HCT116 (cell line): ENCODE measurements at regions not wholly inside any gene's neighbourhood (a gene's known extent, or its start where the extent isn't known, plus 50 kb on each side); places are given as distances from the start of the nearest gene placed in this dataset.

Source experiments
- ATAC-seq: fragments of 200-7000 bp; cut with Tn5 transposase; 2 replicates; pipeline ENCODE4 v1.9.1; 2020; ENCODE audit warnings: mild to moderate bottlenecking, moderate library complexity
- BruUV-seq: library from RNA; stranded (reverse); fragments of 400-500 nt; replicated peaks from 2 replicates; lab custom pipeline; 2021; lab: Mats Ljungman, UMichigan
- CTCF ChIA-PET: fragments of 300-600 bp; sonication (Branson Sonifier 250); formaldehyde crosslinking; loops from one replicate; lab custom pipeline; 2021; ENCODE audit warnings: antibody characterized with exemption; lab: Charles Lee
- POLR2A ChIA-PET: fragments of 300-600, 350-600 bp; sonication (Branson Sonifier 250); formaldehyde crosslinking; loops from one replicate; lab custom pipeline; 2021; ENCODE audit warnings: antibody characterized with exemption; lab: Charles Lee
- RAD21 ChIA-PET, 2 experiments: fragments of 300-600 bp; sonication (Branson Sonifier 250); formaldehyde crosslinking; loops; one replicate each; lab custom pipeline; 2023; ENCODE audit warnings: low total read pairs in 2 of 2; ENCODE audit not compliant: uncharacterized antibody in 2 of 2, unreplicated experiment in 2 of 2, low non-redundant PET in 1 of 2; lab: Charles Lee
- DNase-seq: peaks from one replicate; pipeline ENCODE4 v3.0.0-alpha.2; 2010; ENCODE audit warnings: low read depth, low spot score
- H2AFZ ChIP-seq: fragments of 200-600 bp; shearing (Covaris generic), sonication (generic); 2 replicates; pipeline ENCODE4 v1.6.1; 2017; ENCODE audit warnings: low read depth, mixed run types, mixed read lengths, antibody characterized with exemption, low read length; ENCODE audit not compliant: poor library complexity, severe bottlenecking
- H3K27ac ChIP-seq: 2 replicates; pipeline ENCODE4 v1.5.1; 2012; ENCODE audit warnings: low read depth, low read length
- H3K27me3 ChIP-seq: fragments of 200-600 bp; sonication (generic); 2 replicates; pipeline ENCODE4 v1.6.1; 2016; ENCODE audit warnings: mixed run types, low read length, mixed read lengths; ENCODE audit not compliant: insufficient read depth
- H3K36me3 ChIP-seq, 2 experiments: fragments of 200-500 bp in 1 of 2; fragments of 200-600 bp in 1 of 2; sonication (Bioruptor generic) in 1 of 2; sonication (generic) in 1 of 2; 2 replicates each; pipeline versions ENCODE4 v1.5.1 to v1.6.1; 2014 to 2016; ENCODE audit warnings: low read length in 2 of 2, inconsistent platforms in 1 of 2, mixed read lengths in 1 of 2, mixed run types in 1 of 2; ENCODE audit not compliant: insufficient read depth in 2 of 2, control insufficient read depth in 1 of 2
- H3K4me1 ChIP-seq, 2 experiments: fragments of 200-600 bp in 1 of 2; sonication (generic) in 1 of 2; 2 replicates each; pipeline versions ENCODE4 v1.5.1 to v1.6.1; 2012 to 2017; ENCODE audit warnings: low read length in 2 of 2, inconsistent platforms in 1 of 2, mild to moderate bottlenecking in 1 of 2, mixed read lengths in 1 of 2, mixed run types in 1 of 2, moderate library complexity in 1 of 2; ENCODE audit not compliant: insufficient read depth in 2 of 2, control insufficient read depth in 1 of 2
- H3K4me2 ChIP-seq: fragments of 200-600 bp; sonication (generic); 2 replicates; pipeline ENCODE4 v1.6.1; 2017; ENCODE audit warnings: mixed run types, low read length, mixed read lengths
- H3K4me3 ChIP-seq, 2 experiments: fragments of 200-600 bp in 1 of 2; sonication (generic) in 1 of 2; replicated peaks in 1 of 2; 2 replicates each; pipeline ENCODE4 v1.5.1; 2011 to 2016; ENCODE audit warnings: low read length in 2 of 2, control low read depth in 1 of 2, low read depth in 1 of 2, mild to moderate bottlenecking in 1 of 2, mixed read lengths in 1 of 2, mixed run types in 1 of 2
- H3K79me2 ChIP-seq: fragments of 200-600 bp; sonication (generic); 2 replicates; pipeline ENCODE4 v1.6.1; 2017; ENCODE audit warnings: mild to moderate bottlenecking, mixed run types, low read length, moderate library complexity, mixed read lengths; ENCODE audit not compliant: insufficient read depth
- H3K9ac ChIP-seq: fragments of 200-600 bp; sonication (generic); 2 replicates; pipeline ENCODE4 v1.6.1; 2016; ENCODE audit warnings: low read length, mixed read lengths
- H3K9me2 ChIP-seq: fragments of 200-600 bp; sonication (generic), shearing (Covaris generic); 2 replicates; pipeline ENCODE4 v1.6.1; 2017; ENCODE audit warnings: mixed run types, mild to moderate bottlenecking, moderate library complexity; ENCODE audit not compliant: insufficient read depth
- H3K9me3 ChIP-seq, 2 experiments: fragments of 200-500 bp in 1 of 2; fragments of 200-600 bp in 1 of 2; sonication (Bioruptor generic) in 1 of 2; sonication (generic) in 1 of 2; 2 replicates each; pipeline ENCODE4 v1.6.1; 2014 to 2017; ENCODE audit warnings: low read length in 2 of 2, mixed read lengths in 2 of 2, inconsistent platforms in 1 of 2, low read depth in 1 of 2, mild to moderate bottlenecking in 1 of 2, mixed run types in 1 of 2, moderate library complexity in 1 of 2; ENCODE audit not compliant: control insufficient read depth in 1 of 2, insufficient read depth in 1 of 2
- H4K20me1 ChIP-seq: fragments of 200-600 bp; sonication (generic), shearing (Covaris generic); 2 replicates; pipeline ENCODE4 v1.6.1; 2017; ENCODE audit warnings: mixed run types, mild to moderate bottlenecking, moderate library complexity; ENCODE audit not compliant: insufficient read depth
- CBX3 ChIP-seq: IDR thresholded peaks from 2 replicates; pipeline ENCODE4 v1.6.1; 2012; ENCODE audit warnings: low read depth
- EGR1 ChIP-seq: IDR thresholded peaks from 2 replicates; pipeline ENCODE4 v1.6.1; 2012; ENCODE audit warnings: low read depth
- ELF1 ChIP-seq: IDR thresholded peaks from 2 replicates; pipeline ENCODE4 v1.6.1; 2012; ENCODE audit warnings: low read depth, borderline replicate concordance
- EZH2 ChIP-seq: fragments of 200-600 bp; sonication (generic); IDR thresholded peaks from 2 replicates; pipeline ENCODE4 v1.6.1; 2017; ENCODE audit warnings: antibody characterized with exemption, mixed run types
- EZH2phosphoT487 ChIP-seq: fragments of 200-600 bp; IDR thresholded peaks from 2 replicates; pipeline ENCODE4 v1.6.1; 2018; ENCODE audit warnings: antibody characterized with exemption, borderline replicate concordance
- FOSL1 ChIP-seq: IDR thresholded peaks from 2 replicates; pipeline ENCODE4 v1.6.1; 2012; ENCODE audit warnings: low read depth
- JUND ChIP-seq: IDR thresholded peaks from 2 replicates; pipeline ENCODE4 v1.6.1; 2012
- MAX ChIP-seq: IDR thresholded peaks from 2 replicates; pipeline ENCODE4 v1.6.1; 2012
- POLR2A ChIP-seq: IDR thresholded peaks from 2 replicates; pipeline ENCODE4 v1.7.0; 2011; ENCODE audit warnings: borderline replicate concordance; ENCODE audit not compliant: insufficient read depth, insufficient read length; ENCODE audit errors: extremely low read depth
- RAD21 ChIP-seq: IDR thresholded peaks from 2 replicates; pipeline ENCODE4 v1.6.1; 2012; ENCODE audit warnings: low read depth, mild to moderate bottlenecking
- TCF7L2 ChIP-seq: IDR thresholded peaks from 2 replicates; pipeline ENCODE4 v1.7.0; 2011; ENCODE audit warnings: borderline replicate concordance, inconsistent platforms; ENCODE audit not compliant: insufficient read depth, insufficient read length; ENCODE audit errors: extremely low read depth
- YY1 ChIP-seq: IDR thresholded peaks from 2 replicates; pipeline ENCODE4 v1.6.1; 2011; ENCODE audit warnings: low read length, low read depth, moderate library complexity, mild to moderate bottlenecking; ENCODE audit not compliant: insufficient replicate concordance; ENCODE audit errors: extremely low read depth
- ZFX ChIP-seq: fragments of 450-650 bp; IDR thresholded peaks from 2 replicates; pipeline ENCODE4 v1.6.1; 2017
- ZNF274 ChIP-seq: fragments of 200-500 bp; sonication (Bioruptor generic); IDR thresholded peaks from 2 replicates; pipeline ENCODE4 v1.6.1; 2014; ENCODE audit warnings: mild to moderate bottlenecking, low read depth, low read length, inconsistent platforms
- intact Hi-C: fragments of 100-400 bp; cut with micrococcal nuclease; formaldehyde crosslinking; loops from 2 replicates; pipeline ENCODE4 v1.10.0; 2022
- TF ChIP-seq, protein P1 (sequence below): IDR thresholded peaks from 2 replicates; pipeline ENCODE4 v1.6.1; 2011; ENCODE audit warnings: mild to moderate bottlenecking, low read length, moderate library complexity; ENCODE audit not compliant: insufficient replicate concordance; ENCODE audit errors: extremely low read depth

GRCh38 chr13:111917086-111917485, 149.9 kb upstream of the SOX1 start:
- BruUV-seq: no TSS peak
- H3K27me3 ChIP-seq: peaks cover 6% of the 10 kb centered on the region; the same call in 1 of the 2 replicates

GRCh38 chr13:111917901-111918300, 149.0 kb upstream of the SOX1 start:
- POLR2A ChIA-PET: no interaction called here
- no peak overlapping the region for H3K27ac ChIP-seq
- H4K20me1 ChIP-seq: no peaks in the 10 kb centered on the region
- no peaks in the 10 kb centered on the region for H3K36me3 ChIP-seq
- no TSS peak for BruUV-seq
- H3K4me3 ChIP-seq: no peak overlapping the region
- RAD21 ChIA-PET: no interaction called here
- H3K79me2 ChIP-seq: no peaks in the 10 kb centered on the region
- no peaks in the 10 kb centered on the region for H3K9me2 ChIP-seq
- H3K27me3 ChIP-seq: peaks cover 11% of the 10 kb centered on the region
- no peaks in the 10 kb centered on the region for H3K4me1 ChIP-seq
- no peak overlapping the region for H3K4me2 ChIP-seq
- no peak overlapping the region for H3K9ac ChIP-seq
- DNase-seq: no peak
- H3K9me3 ChIP-seq: no peaks in the 10 kb centered on the region
- no peak overlapping the region for H2AFZ ChIP-seq
- CTCF ChIA-PET: no interaction called here
- ATAC-seq: no peak
- intact Hi-C loops: no loop called here
- TF ChIP-seq ZNF274: no peak
- TF ChIP-seq FOSL1: no peak
- no peak for TF ChIP-seq YY1
- TF ChIP-seq EZH2: no peak
- no peak for TF ChIP-seq JUND
- no peak for TF ChIP-seq CBX3
- TF ChIP-seq TCF7L2: no peak
- no peak for TF ChIP-seq EZH2phosphoT487
- TF ChIP-seq ELF1: no peak
- no peak for TF ChIP-seq EGR1

More at GRCh38 chr13:111917086-111917485, 149.9 kb upstream of the SOX1 start:
- CTCF ChIA-PET: no interaction called here
- H3K27ac ChIP-seq: no peak overlapping the region
- no peak overlapping the region for H3K4me2 ChIP-seq
- RAD21 ChIA-PET: no interaction called here
- H2AFZ ChIP-seq: no peak overlapping the region
- H3K4me1 ChIP-seq: no peaks in the 10 kb centered on the region
- H3K4me3 ChIP-seq: no peak overlapping the region
- no peaks in the 10 kb centered on the region for H3K9me3 ChIP-seq
- no peaks in the 10 kb centered on the region for H3K79me2 ChIP-seq
- H3K36me3 ChIP-seq: no peaks in the 10 kb centered on the region
- TF ChIP-seq POLR2A (no peak), YY1 (no peak), JUND (no peak), MAX (no peak), EZH2 (no peak), RAD21 (no peak), ELF1 (no peak), ZFX (no peak), EGR1 (no peak), TCF7L2 (no peak)
- TF ChIP-seq, protein P1, sequence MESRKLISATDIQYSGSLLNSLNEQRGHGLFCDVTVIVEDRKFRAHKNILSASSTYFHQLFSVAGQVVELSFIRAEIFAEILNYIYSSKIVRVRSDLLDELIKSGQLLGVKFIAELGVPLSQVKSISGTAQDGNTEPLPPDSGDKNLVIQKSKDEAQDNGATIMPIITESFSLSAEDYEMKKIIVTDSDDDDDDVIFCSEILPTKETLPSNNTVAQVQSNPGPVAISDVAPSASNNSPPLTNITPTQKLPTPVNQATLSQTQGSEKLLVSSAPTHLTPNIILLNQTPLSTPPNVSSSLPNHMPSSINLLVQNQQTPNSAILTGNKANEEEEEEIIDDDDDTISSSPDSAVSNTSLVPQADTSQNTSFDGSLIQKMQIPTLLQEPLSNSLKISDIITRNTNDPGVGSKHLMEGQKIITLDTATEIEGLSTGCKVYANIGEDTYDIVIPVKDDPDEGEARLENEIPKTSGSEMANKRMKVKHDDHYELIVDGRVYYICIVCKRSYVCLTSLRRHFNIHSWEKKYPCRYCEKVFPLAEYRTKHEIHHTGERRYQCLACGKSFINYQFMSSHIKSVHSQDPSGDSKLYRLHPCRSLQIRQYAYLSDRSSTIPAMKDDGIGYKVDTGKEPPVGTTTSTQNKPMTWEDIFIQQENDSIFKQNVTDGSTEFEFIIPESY: no peak
- TF ChIP-seq, all 23 proteins: peak for 0
- no peak for ATAC-seq
- POLR2A ChIA-PET: no interaction called here
- Histone ChIP-seq H4K20me1 (no peaks in the 10 kb centered on the region), H3K9me2 (no peaks in the 10 kb centered on the region), H3K9ac (no peak overlapping the region)
- intact Hi-C loops: no loop called here
- no peak for DNase-seq
